HG02678 (cell line): ENCODE measurements at regions not wholly inside any gene's neighbourhood (a gene's known extent, or its start where the extent isn't known, plus 50 kb on each side); places are given as distances from the start of the nearest gene placed in this dataset.
"Not testable (repeated sequence)": the region's sequence is repeated elsewhere in the genome, so short reads cannot be mapped to it uniquely, and the experiment has no call there.

ENCODE experiments used
- ATAC-seq: cut with Tn5 transposase; IDR thresholded peaks from one replicate; pipeline ENCODE4 v1.9.1; 2021; ENCODE audit warnings: mild to moderate bottlenecking, moderate library complexity; ENCODE audit not compliant: unreplicated experiment

GRCh38 chr9:86585422-86586143 lies 231.4 kb upstream of the TUT7 start:
- no peak for ATAC-seq

- ATAC-seq: no peak
Measured at GRCh38 chr9:86580688-86581087, 226.5 kb upstream of the TUT7 start.

- ATAC-seq: no peak
Measured at GRCh38 chr9:86578722-86579121, 224.5 kb upstream of the TUT7 start.

GRCh38 chr9:86577420-86578333 lies 223.5 kb upstream of the TUT7 start:
- no peak for ATAC-seq

- ATAC-seq: no peak
Measured at GRCh38 chr9:86575825-86576525, 221.8 kb upstream of the TUT7 start.

GRCh38 chr9:86575137-86575536 lies 220.9 kb upstream of the TUT7 start:
- no peak for ATAC-seq

GRCh38 chr9:86573886-86574285 lies 219.7 kb upstream of the TUT7 start:
- ATAC-seq: no peak

GRCh38 chr9:86572904-86573303 lies 218.7 kb upstream of the TUT7 start:
- ATAC-seq: no peak

GRCh38 chr9:86565603-86566002 lies 211.4 kb upstream of the TUT7 start:
- not testable (repeated sequence) for ATAC-seq

- ATAC-seq: no peak
Measured at GRCh38 chr9:86563936-86564335, 209.7 kb upstream of the TUT7 start.

GRCh38 chr9:86563350-86563749 lies 209.1 kb upstream of the TUT7 start:
- ATAC-seq: no peak

GRCh38 chr9:86562691-86563090 lies 208.5 kb upstream of the TUT7 start:
- ATAC-seq: no peak

- ATAC-seq: no peak
Measured at GRCh38 chr9:86557918-86558317, 203.7 kb upstream of the TUT7 start.

- no peak for ATAC-seq
Measured at GRCh38 chr9:86557063-86557766, 203.0 kb upstream of the TUT7 start.

GRCh38 chr9:86555661-86556060 lies 201.5 kb upstream of the TUT7 start:
- ATAC-seq: no peak

- ATAC-seq: no peak
Measured at GRCh38 chr9:86550401-86550800, 196.2 kb upstream of the TUT7 start.

GRCh38 chr9:86549920-86550319 lies 195.7 kb upstream of the TUT7 start:
- no peak for ATAC-seq

GRCh38 chr9:86549401-86549811 lies 195.2 kb upstream of the TUT7 start:
- ATAC-seq: no peak

- ATAC-seq: no peak
Measured at GRCh38 chr9:86548220-86548619, 194.0 kb upstream of the TUT7 start.

GRCh38 chr9:86547571-86547970 lies 193.4 kb upstream of the TUT7 start:
- no peak for ATAC-seq

- ATAC-seq: no peak
Measured at GRCh38 chr9:86546712-86547111, 192.5 kb upstream of the TUT7 start.
